Activated naive CD8-positive, alpha-beta T cell treated with anti-CD3 and anti-CD28 coated beads, Interleukin-2, amount 10 ng/mL, durations not matched to agents 7 days and 5 days (primary cell): ENCODE measurements at regions not wholly inside any gene's neighbourhood (a gene's known extent, or its start where the extent isn't known, plus 50 kb on each side); places are given as distances from the start of the nearest gene placed in this dataset.

Experiments used
- ATAC-seq: fragments of 150-1000 bp; cut with Tn5 transposase; one replicate; pipeline ENCODE4 v1.10.0; 2021; ENCODE audit warnings: low read depth, moderate library complexity
- POLR2A ChIA-PET: fragments of 350-600 bp; sonication (Branson Sonifier 250); formaldehyde crosslinking; loops from one replicate; lab custom pipeline; 2021; ENCODE audit warnings: antibody characterized with exemption; lab: Charles Lee
- DNase-seq: peaks from one replicate; pipeline ENCODE4 v3.0.0; 2021
- H3K27ac Mint-ChIP-seq: one replicate; pipeline ENCODE4 v1.8.0; 2022; ENCODE audit warnings: mild to moderate bottlenecking, mixed read lengths
- H3K27me3 Mint-ChIP-seq: one replicate; pipeline ENCODE4 v1.8.0; 2022; ENCODE audit warnings: mild to moderate bottlenecking, moderate library complexity, mixed read lengths
- H3K36me3 Mint-ChIP-seq: one replicate; pipeline ENCODE4 v1.8.0; 2021; ENCODE audit warnings: mild to moderate bottlenecking, mixed read lengths
- H3K4me1 Mint-ChIP-seq: one replicate; pipeline ENCODE4 v1.8.0; 2021; ENCODE audit warnings: mixed read lengths
- H3K4me3 Mint-ChIP-seq: one replicate; pipeline ENCODE4 v1.8.0; 2022; ENCODE audit warnings: mild to moderate bottlenecking, moderate library complexity, mixed read lengths
- H3K9me3 Mint-ChIP-seq: one replicate; pipeline ENCODE4 v1.8.0; 2021; ENCODE audit warnings: mixed read lengths

DNA sequence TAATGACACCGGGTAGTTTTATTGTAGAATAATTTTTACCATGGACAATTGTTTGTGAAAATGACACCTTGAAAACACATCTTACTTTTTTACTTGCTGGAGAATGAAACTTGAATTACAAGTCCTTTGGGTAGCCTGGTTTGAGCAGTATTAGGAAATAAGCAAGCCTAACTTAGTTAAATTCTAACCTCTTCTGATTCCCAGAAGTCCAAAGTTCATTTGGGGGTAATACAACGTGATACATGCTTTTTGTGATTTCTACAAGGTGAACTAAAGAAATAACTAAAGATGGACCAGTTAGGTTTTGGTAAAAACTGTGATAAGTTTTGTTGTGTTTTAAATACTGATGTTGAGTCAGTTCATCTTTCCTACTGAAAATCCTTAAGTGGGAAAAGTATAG is 135.4 kb upstream of the DMRT1 start:
- H3K9me3 Mint-ChIP-seq: no peaks in the 10 kb centered on the region
- POLR2A ChIA-PET: interaction anchor here (1.3 kb wide), 1 partner anchor 75 kb away, joined by 3 read pairs; no protein-coding TSS in a partner anchor
- peaks cover 23% of the 10 kb centered on the region for H3K27me3 Mint-ChIP-seq
- peak overlapping the region; percentile 89 for H3K4me3 Mint-ChIP-seq
- peak overlapping the region; percentile 80 for H3K27ac Mint-ChIP-seq
- ATAC-seq: no peak
- no peak for DNase-seq
- H3K36me3 Mint-ChIP-seq: peaks cover 6% of the 10 kb centered on the region
- peaks cover 17% of the 10 kb centered on the region for H3K4me1 Mint-ChIP-seq

GRCh38 chr9:706606-707459 is 134.7 kb upstream of the DMRT1 start:
- ATAC-seq (peak; percentile 81), DNase-seq (peak; percentile 49)
- Mint-ChIP-seq H3K36me3 (peaks cover 6% of the 10 kb centered on the region), H3K4me3 (peak overlapping the region; percentile 89), H3K27ac (peak overlapping the region; percentile 80), H3K27me3 (peaks cover 23% of the 10 kb centered on the region), H3K4me1 (peaks cover 17% of the 10 kb centered on the region), H3K9me3 (no peaks in the 10 kb centered on the region)
- POLR2A ChIA-PET: interaction anchor here (1.3 kb wide), 1 partner anchor 75 kb away, joined by 3 read pairs; no protein-coding TSS in a partner anchor

DNA sequence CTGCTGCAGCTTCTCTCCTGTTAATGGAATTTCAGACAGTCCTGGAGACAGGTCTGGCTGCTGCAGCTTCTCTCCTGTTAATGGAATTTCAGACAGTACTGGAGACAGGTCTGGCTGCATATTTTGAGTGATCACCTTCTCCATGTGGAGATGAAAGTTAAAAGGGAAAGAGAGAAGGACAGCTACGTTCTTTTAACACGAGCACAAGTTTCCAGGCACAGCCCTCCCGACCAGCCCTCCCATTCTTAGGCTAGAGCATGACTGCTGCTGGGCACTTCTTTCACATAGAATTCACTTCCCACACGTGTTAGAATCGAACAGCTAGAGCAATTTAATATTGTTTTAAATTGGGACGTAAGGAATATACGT is 133.3 kb upstream of the DMRT1 start:
- H3K4me3 Mint-ChIP-seq: no peak overlapping the region
- POLR2A ChIA-PET: no interaction called here
- no peaks in the 10 kb centered on the region for H3K9me3 Mint-ChIP-seq
- DNase-seq (no peak), ATAC-seq (no peak)
- H3K27ac Mint-ChIP-seq: no peak overlapping the region
- H3K27me3 Mint-ChIP-seq: peaks cover 23% of the 10 kb centered on the region
- peaks cover 6% of the 10 kb centered on the region for H3K36me3 Mint-ChIP-seq
- H3K4me1 Mint-ChIP-seq: peaks cover 17% of the 10 kb centered on the region

DNA sequence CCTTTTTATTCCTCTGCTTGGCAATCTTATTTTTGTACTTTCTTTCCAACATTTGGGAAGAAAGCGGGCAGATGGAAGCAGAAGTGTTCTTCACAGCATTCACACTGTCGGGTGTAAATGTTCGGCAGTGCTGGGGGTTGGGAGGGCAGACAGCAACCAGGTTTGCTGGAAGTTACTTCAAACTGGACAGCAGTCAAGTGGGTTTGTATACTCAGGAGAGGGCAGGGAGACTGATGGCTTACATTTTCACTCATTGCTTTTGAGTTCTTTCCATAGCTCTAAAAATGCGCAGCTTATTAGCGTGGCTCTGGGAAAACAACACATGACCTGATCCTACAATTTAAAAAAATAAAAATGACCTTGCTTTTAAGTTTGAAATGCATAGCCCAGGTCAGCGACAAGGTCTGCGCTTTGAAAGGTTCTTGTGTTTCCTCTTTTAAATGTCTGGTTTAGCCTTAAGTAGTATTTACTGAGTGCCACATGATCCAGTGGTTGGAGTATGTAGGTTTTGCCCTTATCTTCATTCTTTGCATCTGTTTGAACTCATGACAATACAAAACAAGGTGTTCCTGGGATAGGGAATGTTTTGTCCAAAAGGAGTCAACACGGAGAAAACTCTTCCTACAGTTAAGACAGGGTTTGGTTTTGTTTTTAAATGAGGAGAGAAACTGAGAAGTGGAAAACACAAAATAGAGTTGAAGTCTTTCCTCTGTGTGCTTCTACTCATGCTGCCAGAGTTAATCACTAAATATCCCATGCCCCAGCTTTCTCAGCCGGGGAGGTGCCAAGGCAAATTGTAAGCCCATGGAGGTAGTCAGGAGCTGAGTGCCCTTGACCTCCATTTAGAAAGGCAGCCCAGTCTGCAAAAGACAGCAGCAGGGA is 132.7 kb upstream of the DMRT1 start:
- Mint-ChIP-seq H3K36me3 (peaks cover 6% of the 10 kb centered on the region), H3K4me1 (peaks cover 17% of the 10 kb centered on the region), H3K27ac (no peak overlapping the region), H3K27me3 (peaks cover 23% of the 10 kb centered on the region), H3K9me3 (no peaks in the 10 kb centered on the region), H3K4me3 (no peak overlapping the region)
- no peak for DNase-seq
- ATAC-seq: no peak
- POLR2A ChIA-PET: no interaction called here

DNA sequence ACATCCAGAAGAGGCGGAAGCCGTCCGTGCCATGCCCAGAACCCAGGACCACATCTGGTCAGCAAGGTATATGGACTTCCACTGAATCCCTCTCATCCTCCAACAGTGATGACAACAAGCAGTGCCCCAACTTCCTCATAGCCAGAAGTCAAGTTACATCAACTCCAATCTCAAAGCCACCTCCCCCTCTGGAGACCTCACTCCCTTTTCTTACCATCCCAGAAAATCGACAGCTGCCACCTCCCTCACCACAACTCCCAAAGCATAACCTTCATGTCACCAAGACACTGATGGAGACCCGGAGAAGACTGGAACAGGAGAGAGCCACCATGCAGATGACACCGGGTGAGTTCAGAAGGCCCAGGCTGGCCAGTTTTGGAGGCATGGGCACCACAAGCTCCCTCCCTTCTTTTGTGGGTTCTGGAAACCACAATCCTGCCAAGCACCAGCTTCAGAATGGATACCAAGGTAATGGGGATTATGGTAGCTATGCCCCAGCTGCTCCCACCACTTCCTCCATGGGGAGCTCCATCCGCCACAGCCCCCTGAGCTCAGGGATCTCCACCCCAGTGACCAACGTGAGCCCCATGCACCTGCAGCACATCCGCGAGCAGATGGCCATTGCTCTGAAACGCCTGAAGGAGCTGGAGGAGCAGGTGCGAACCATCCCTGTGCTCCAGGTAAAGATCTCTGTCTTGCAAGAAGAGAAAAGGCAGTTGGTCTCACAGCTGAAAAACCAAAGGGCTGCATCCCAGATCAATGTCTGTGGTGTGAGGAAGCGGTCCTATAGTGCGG is 130.3 kb upstream of the DMRT1 start:
- H3K36me3 Mint-ChIP-seq: peaks cover 6% of the 10 kb centered on the region
- DNase-seq (no peak), ATAC-seq (no peak)
- POLR2A ChIA-PET: no interaction called here
- no peak overlapping the region for H3K4me3 Mint-ChIP-seq
- H3K27me3 Mint-ChIP-seq: peaks cover 20% of the 10 kb centered on the region
- no peaks in the 10 kb centered on the region for H3K9me3 Mint-ChIP-seq
- peaks cover 12% of the 10 kb centered on the region for H3K4me1 Mint-ChIP-seq
- peak overlapping the region; percentile 44 for H3K27ac Mint-ChIP-seq

DNA sequence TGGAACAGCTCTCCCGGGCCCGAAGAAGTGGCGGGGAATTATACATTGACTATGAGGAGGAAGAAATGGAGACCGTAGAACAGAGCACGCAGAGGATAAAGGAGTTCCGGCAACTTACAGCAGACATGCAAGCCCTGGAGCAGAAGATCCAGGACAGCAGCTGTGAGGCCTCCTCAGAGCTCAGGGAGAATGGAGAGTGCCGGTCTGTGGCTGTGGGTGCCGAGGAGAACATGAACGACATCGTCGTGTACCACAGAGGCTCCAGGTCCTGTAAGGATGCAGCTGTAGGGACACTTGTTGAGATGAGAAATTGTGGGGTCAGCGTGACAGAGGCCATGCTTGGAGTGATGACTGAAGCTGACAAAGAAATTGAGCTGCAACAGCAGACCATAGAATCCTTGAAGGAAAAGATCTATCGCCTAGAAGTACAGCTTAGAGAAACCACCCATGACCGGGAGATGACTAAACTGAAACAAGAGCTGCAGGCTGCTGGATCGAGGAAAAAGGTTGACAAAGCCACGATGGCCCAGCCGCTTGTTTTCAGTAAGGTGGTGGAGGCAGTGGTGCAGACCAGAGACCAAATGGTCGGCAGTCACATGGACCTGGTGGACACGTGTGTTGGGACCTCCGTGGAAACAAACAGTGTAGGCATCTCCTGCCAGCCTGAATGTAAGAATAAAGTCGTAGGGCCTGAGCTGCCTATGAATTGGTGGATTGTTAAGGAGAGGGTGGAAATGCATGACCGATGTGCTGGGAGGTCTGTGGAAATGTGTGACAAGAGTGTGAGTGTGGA is 129.5 kb upstream of the DMRT1 start:
- Mint-ChIP-seq H3K4me1 (peaks cover 4% of the 10 kb centered on the region), H3K9me3 (no peaks in the 10 kb centered on the region), H3K27me3 (peaks cover 13% of the 10 kb centered on the region), H3K4me3 (no peak overlapping the region), H3K36me3 (peaks cover 5% of the 10 kb centered on the region), H3K27ac (peak overlapping the region; percentile 44)
- ATAC-seq: no peak
- POLR2A ChIA-PET: no interaction called here
- DNase-seq: no peak

DNA sequence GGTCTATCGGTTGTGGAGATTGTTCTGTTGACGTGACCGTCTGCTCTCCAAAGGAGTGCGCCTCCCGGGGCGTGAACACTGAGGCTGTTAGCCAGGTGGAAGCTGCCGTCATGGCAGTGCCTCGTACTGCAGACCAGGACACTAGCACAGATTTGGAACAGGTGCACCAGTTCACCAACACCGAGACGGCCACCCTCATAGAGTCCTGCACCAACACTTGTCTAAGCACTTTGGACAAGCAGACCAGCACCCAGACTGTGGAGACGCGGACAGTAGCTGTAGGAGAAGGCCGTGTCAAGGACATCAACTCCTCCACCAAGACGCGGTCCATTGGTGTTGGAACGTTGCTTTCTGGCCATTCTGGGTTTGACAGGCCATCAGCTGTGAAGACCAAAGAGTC is 128.9 kb upstream of the DMRT1 start:
- Mint-ChIP-seq H3K27ac (no peak overlapping the region), H3K4me1 (peaks cover 4% of the 10 kb centered on the region), H3K9me3 (no peaks in the 10 kb centered on the region), H3K36me3 (peaks cover 5% of the 10 kb centered on the region), H3K4me3 (no peak overlapping the region), H3K27me3 (peaks cover 13% of the 10 kb centered on the region)
- DNase-seq (no peak), ATAC-seq (no peak)
- POLR2A ChIA-PET: no interaction called here

DNA sequence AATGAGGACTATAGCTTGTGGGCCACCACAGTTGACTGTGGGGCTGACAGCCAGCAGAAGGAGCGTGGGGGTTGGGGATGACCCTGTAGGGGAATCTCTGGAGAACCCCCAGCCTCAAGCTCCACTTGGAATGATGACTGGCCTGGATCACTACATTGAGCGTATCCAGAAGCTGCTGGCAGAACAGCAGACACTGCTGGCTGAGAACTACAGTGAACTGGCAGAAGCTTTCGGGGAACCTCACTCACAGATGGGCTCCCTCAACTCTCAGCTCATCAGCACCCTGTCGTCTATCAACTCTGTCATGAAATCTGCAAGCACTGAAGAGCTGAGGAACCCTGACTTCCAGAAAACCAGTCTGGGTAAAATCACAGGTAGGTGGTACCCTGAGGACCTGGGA is 128.4 kb upstream of the DMRT1 start:
- Mint-ChIP-seq H3K4me3 (no peak overlapping the region), H3K36me3 (peaks cover 5% of the 10 kb centered on the region), H3K27ac (no peak overlapping the region), H3K4me1 (peaks cover 4% of the 10 kb centered on the region), H3K9me3 (no peaks in the 10 kb centered on the region), H3K27me3 (peaks cover 13% of the 10 kb centered on the region)
- ATAC-seq (no peak), DNase-seq (no peak)
- POLR2A ChIA-PET: no interaction called here

GRCh38 chr9:714675-715074 is 126.8 kb upstream of the DMRT1 start:
- DNase-seq (no peak), ATAC-seq (no peak)
- POLR2A ChIA-PET: no interaction called here
- peaks cover 2% of the 10 kb centered on the region for H3K27me3 Mint-ChIP-seq
- peaks cover 5% of the 10 kb centered on the region for H3K36me3 Mint-ChIP-seq
- no peaks in the 10 kb centered on the region for H3K9me3 Mint-ChIP-seq
- H3K4me3 Mint-ChIP-seq: no peak overlapping the region
- H3K4me1 Mint-ChIP-seq: no peaks in the 10 kb centered on the region
- no peak overlapping the region for H3K27ac Mint-ChIP-seq

GRCh38 chr9:715300-715699 is 126.2 kb upstream of the DMRT1 start:
- no peak overlapping the region for H3K27ac Mint-ChIP-seq
- ATAC-seq (no peak), DNase-seq (no peak)
- H3K4me3 Mint-ChIP-seq: no peak overlapping the region
- no peaks in the 10 kb centered on the region for H3K27me3 Mint-ChIP-seq
- H3K9me3 Mint-ChIP-seq: no peaks in the 10 kb centered on the region
- POLR2A ChIA-PET: no interaction called here
- peaks cover 5% of the 10 kb centered on the region for H3K36me3 Mint-ChIP-seq
- H3K4me1 Mint-ChIP-seq: no peaks in the 10 kb centered on the region

DNA sequence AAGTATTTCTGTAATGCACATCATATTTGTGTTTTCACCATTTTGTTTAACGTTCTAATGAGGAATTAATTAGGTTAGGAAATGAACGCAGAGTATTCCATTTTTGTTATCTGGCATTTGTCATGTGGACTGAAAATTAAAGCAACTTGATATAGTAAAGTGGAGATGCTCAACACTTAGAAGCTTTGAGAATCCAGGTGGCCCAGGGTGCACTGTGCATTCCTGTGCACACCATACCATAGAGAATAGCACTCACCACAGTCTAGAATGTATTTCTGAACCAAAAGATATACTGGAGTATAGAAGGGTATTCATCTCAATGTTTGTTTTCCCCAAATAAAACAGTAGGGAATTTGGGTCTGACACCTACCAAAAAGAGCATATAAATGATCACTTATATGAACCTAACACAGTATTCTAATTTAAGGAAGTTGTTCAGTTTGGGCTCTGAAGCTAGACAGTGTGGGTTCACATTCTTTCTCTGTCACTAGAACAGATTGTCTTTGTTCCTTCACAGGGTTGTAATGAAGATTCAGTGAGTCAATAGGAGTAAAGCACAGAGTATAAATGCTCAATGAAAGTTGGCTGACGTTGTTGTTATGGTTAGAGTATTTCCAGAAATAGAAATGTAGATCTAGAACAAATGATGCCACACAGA is 125.6 kb upstream of the DMRT1 start:
- no peak for DNase-seq
- Mint-ChIP-seq H3K27me3 (peaks cover 3% of the 10 kb centered on the region), H3K9me3 (no peaks in the 10 kb centered on the region), H3K4me3 (no peak overlapping the region), H3K36me3 (peaks cover 2% of the 10 kb centered on the region), H3K27ac (no peak overlapping the region), H3K4me1 (no peaks in the 10 kb centered on the region)
- ATAC-seq: no peak
- POLR2A ChIA-PET: no interaction called here

- POLR2A ChIA-PET: no interaction called here
- ATAC-seq (no peak), DNase-seq (no peak)
- H3K27me3 Mint-ChIP-seq: peaks cover 5% of the 10 kb centered on the region
- H3K27ac Mint-ChIP-seq: no peak overlapping the region
- H3K4me3 Mint-ChIP-seq: no peak overlapping the region
- H3K36me3 Mint-ChIP-seq: no peaks in the 10 kb centered on the region
- H3K4me1 Mint-ChIP-seq: no peaks in the 10 kb centered on the region
- H3K9me3 Mint-ChIP-seq: no peaks in the 10 kb centered on the region
Measured at GRCh38 chr9:717722-718121, 123.8 kb upstream of the DMRT1 start.
